Endothelial cell of umbilical vein (primary cell): ENCODE measurements at regions not wholly inside any gene's neighbourhood (a gene's known extent, or its start where the extent isn't known, plus 50 kb on each side); places are given as distances from the start of the nearest gene placed in this dataset.

Experiments
- BruUV-seq: library from RNA; stranded (reverse); fragments of 400-500 nt; replicated peaks from 2 replicates; lab custom pipeline; 2021; lab: Mats Ljungman, UMichigan
- CTCF ChIA-PET: fragments of 300-600, 350-600 bp; sonication (Branson Sonifier 250); formaldehyde crosslinking; loops from one replicate; lab custom pipeline; 2021; ENCODE audit warnings: antibody characterized with exemption, inconsistent platforms; lab: Charles Lee
- POLR2A ChIA-PET: fragments of 300-600, 350-600 bp; sonication (Branson Sonifier 250); formaldehyde crosslinking; loops from one replicate; lab custom pipeline; 2021; ENCODE audit warnings: antibody characterized with exemption, inconsistent platforms; lab: Charles Lee
- DNase-seq: peaks from one replicate; pipeline ENCODE4 v3.0.0-alpha.2; 2011; ENCODE audit warnings: low read depth, low spot score
- FAIRE-seq: peaks from 2 replicates; lab custom pipeline; 2011; peaks lifted over from hg19 to GRCh38; lab: Jason Lieb, UNC
- H2AFZ ChIP-seq: 2 replicates; pipeline ENCODE4 v1.6.0; 2012; ENCODE audit warnings: low read depth, low read length, control low read depth, inconsistent platforms
- H3K27ac ChIP-seq: 2 replicates; pipeline ENCODE4 v1.5.1; 2011; ENCODE audit warnings: low read depth, mild to moderate bottlenecking, control low read depth, low read length, moderate library complexity; ENCODE audit not compliant: insufficient read depth
- H3K27me3 ChIP-seq, 2 experiments: 2 replicates each; pipeline versions ENCODE4 v1.6.0 to v1.6.1; 2011; ENCODE audit warnings: low read length in 2 of 2, mixed read lengths in 1 of 2; ENCODE audit not compliant: control insufficient read depth in 2 of 2, insufficient read depth in 2 of 2
- H3K36me3 ChIP-seq, 2 experiments: 2 replicates in 1 of 2; 3 replicates in 1 of 2; pipeline ENCODE4 v1.5.1; 2011; ENCODE audit warnings: low read length in 2 of 2, mild to moderate bottlenecking in 1 of 2, moderate library complexity in 1 of 2; ENCODE audit not compliant: control insufficient read depth in 2 of 2, insufficient read depth in 2 of 2; ENCODE audit errors: extremely low read depth in 1 of 2
- H3K4me1 ChIP-seq: 3 replicates; pipeline ENCODE4 v1.5.1; 2011; ENCODE audit warnings: mild to moderate bottlenecking, low read length; ENCODE audit not compliant: control insufficient read depth, insufficient read depth; ENCODE audit errors: extremely low read depth
- H3K4me2 ChIP-seq: 2 replicates; pipeline ENCODE4 v1.6.1; 2011; ENCODE audit warnings: low read length, control low read depth, mixed read lengths; ENCODE audit not compliant: insufficient read depth
- H3K4me3 ChIP-seq, 3 experiments: fragments of 200-600 bp in 1 of 3; sonication (generic), shearing (Covaris generic) in 1 of 3; replicated peaks in 1 of 3; 2 replicates each; pipeline ENCODE4 v1.5.1; 2011 to 2016; ENCODE audit warnings: control low read depth in 3 of 3, low read length in 3 of 3, mild to moderate bottlenecking in 2 of 3, inconsistent platforms in 1 of 3, low read depth in 1 of 3, moderate library complexity in 1 of 3; ENCODE audit not compliant: insufficient read depth in 1 of 3
- H3K79me2 ChIP-seq: 2 replicates; pipeline ENCODE4 v1.6.0; 2012; ENCODE audit warnings: low read length, inconsistent platforms; ENCODE audit not compliant: control insufficient read depth, insufficient read depth
- H3K9ac ChIP-seq: replicated peaks from 2 replicates; pipeline ENCODE3; 2011; ENCODE audit warnings: low read length, control low read depth; ENCODE audit not compliant: insufficient read depth; ENCODE audit errors: extremely low read depth
- H3K9me1 ChIP-seq: replicated peaks from 3 replicates; pipeline ENCODE4 v1.6.0; 2011; ENCODE audit warnings: mild to moderate bottlenecking, low read length; ENCODE audit not compliant: control insufficient read depth, insufficient read depth; ENCODE audit errors: extremely low read depth
- H3K9me3 ChIP-seq: replicated peaks from 2 replicates; pipeline ENCODE4 v1.5.1; 2012; ENCODE audit warnings: low read length, inconsistent platforms; ENCODE audit not compliant: control insufficient read depth, insufficient read depth
- H4K20me1 ChIP-seq: replicated peaks from 2 replicates; pipeline ENCODE3; 2011; ENCODE audit warnings: mild to moderate bottlenecking, low read length; ENCODE audit not compliant: control insufficient read depth, insufficient read depth; ENCODE audit errors: extremely low read depth
- CTCF ChIP-seq, 2 donors: IDR thresholded peaks; 1 replicate in 1 of 2; 2 replicates in 1 of 2; pipeline ENCODE4 v1.5.1; 2011; ENCODE audit warnings: low read length in 2 of 2, mild to moderate bottlenecking in 2 of 2, moderate library complexity in 2 of 2, control low read depth in 1 of 2, inconsistent platforms in 1 of 2, low read depth in 1 of 2; ENCODE audit not compliant: insufficient read depth in 1 of 2; ENCODE audit errors: extremely low read depth in 1 of 2
- EZH2 ChIP-seq: IDR thresholded peaks from 2 replicates; pipeline ENCODE4 v1.6.1; 2012; ENCODE audit warnings: borderline replicate concordance, low read depth, mild to moderate bottlenecking, moderate library complexity, low read length, inconsistent platforms; ENCODE audit not compliant: severe bottlenecking
- FOS ChIP-seq: IDR thresholded peaks from 2 replicates; pipeline ENCODE4 v1.6.1; 2011; ENCODE audit warnings: mild to moderate bottlenecking, low read length, moderate library complexity, borderline replicate concordance; ENCODE audit not compliant: insufficient read depth
- GATA2 ChIP-seq: IDR thresholded peaks from 2 replicates; pipeline ENCODE4 v1.7.0; 2011; ENCODE audit warnings: low read depth, mild to moderate bottlenecking, moderate library complexity, mixed read lengths, low read length; ENCODE audit not compliant: insufficient read length, insufficient read depth
- JUN ChIP-seq: IDR thresholded peaks from 2 replicates; pipeline ENCODE4 v1.6.1; 2011; ENCODE audit warnings: borderline replicate concordance, low read depth; ENCODE audit not compliant: insufficient read length, insufficient read depth
- MAX ChIP-seq: IDR thresholded peaks from 2 replicates; pipeline ENCODE4 v1.6.1; 2011; ENCODE audit not compliant: insufficient read depth, insufficient read length
- MYC ChIP-seq: IDR thresholded peaks from one replicate; pipeline ENCODE4 v1.6.1; 2011; ENCODE audit warnings: mild to moderate bottlenecking, low read depth, low read length
- POLR2A ChIP-seq: IDR thresholded peaks from 2 replicates; pipeline ENCODE4 v1.6.1; 2012; ENCODE audit warnings: low read depth, mild to moderate bottlenecking, control low read depth, low read length
- POLR2AphosphoS5 ChIP-seq: IDR thresholded peaks from 2 replicates; pipeline ENCODE4 v1.6.1; 2012; ENCODE audit warnings: low read depth, mild to moderate bottlenecking, control low read depth, low read length, moderate library complexity; ENCODE audit not compliant: insufficient read depth
- dilution Hi-C: fragments of 300-500 bp; cut with MboI; formaldehyde crosslinking; loops from one replicate; pipeline ENCODE4 v1.15.0; 2019; ENCODE audit warnings: low sequenced_read_pairs; ENCODE audit not compliant: extremely low pct_ligation_motif_present
- intact Hi-C: fragments of 100-400 bp; cut with micrococcal nuclease; formaldehyde crosslinking; loops from one replicate; pipeline ENCODE4 v1.10.0; 2022

- H3K9ac ChIP-seq: no peak overlapping the region
- no peaks in the 10 kb centered on the region for H3K9me1 ChIP-seq
- H4K20me1 ChIP-seq: no peaks in the 10 kb centered on the region
- no peaks in the 10 kb centered on the region for H3K36me3 ChIP-seq
- no peak for DNase-seq
- peaks cover 2% of the 10 kb centered on the region for H3K9me3 ChIP-seq
- intact Hi-C loops: no loop called here
- no peak for FAIRE-seq
- POLR2A ChIA-PET: no interaction called here
- H3K4me3 ChIP-seq: no peak overlapping the region
- H3K27me3 ChIP-seq: no peaks in the 10 kb centered on the region
- no peak overlapping the region for H3K27ac ChIP-seq
- no peaks in the 10 kb centered on the region for H3K79me2 ChIP-seq
- CTCF ChIA-PET: no interaction called here
- dilution Hi-C loops: no loop called here
- no peak overlapping the region for H2AFZ ChIP-seq
- no peak overlapping the region for H3K4me2 ChIP-seq
- no TSS peak for BruUV-seq
- TF ChIP-seq GATA2 (no peak), EZH2 (no peak), FOS (no peak), CTCF (IDR thresholded peaks at IDR 0.05; ENCODE audit: extremely low read depth in 1 of 2, insufficient read depth in 1 of 2, low read depth in 1 of 2, low read length in 2 of 2) (no peak), POLR2AphosphoS5 (no peak), MYC (no peak), POLR2A (no peak), MAX (no peak), JUN (no peak)
- H3K4me1 ChIP-seq: no peaks in the 10 kb centered on the region
Measured at GRCh38 chr4:160877087-160877790, 1286.6 kb downstream of the FSTL5 start.
